GM21360 (cell line): ENCODE measurements at regions not wholly inside any gene's neighbourhood (a gene's known extent, or its start where the extent isn't known, plus 50 kb on each side); places are given as distances from the start of the nearest gene placed in this dataset.

Source experiments
- ATAC-seq: cut with Tn5 transposase; IDR thresholded peaks from one replicate; pipeline ENCODE4 v1.9.1; 2021; ENCODE audit warnings: mild to moderate bottlenecking, moderate library complexity; ENCODE audit not compliant: unreplicated experiment

- peak; percentile 69 for ATAC-seq
Measured at GRCh38 chr9:107874591-107875369, 385.2 kb upstream of the KLF4 start.

- ATAC-seq: peak; percentile 39
Measured at GRCh38 chr9:107874137-107874536, 384.6 kb upstream of the KLF4 start.

- ATAC-seq: no peak
Measured at GRCh38 chr9:107872457-107873192, 383.1 kb upstream of the KLF4 start.

- ATAC-seq: no peak
Measured at GRCh38 chr9:107870927-107871680, 381.5 kb upstream of the KLF4 start.

GRCh38 chr9:107870221-107870620 is 380.7 kb upstream of the KLF4 start:
- no peak for ATAC-seq

- no peak for ATAC-seq
Measured at GRCh38 chr9:107869111-107869510, 379.5 kb upstream of the KLF4 start.

GRCh38 chr9:107868186-107868585 is 378.6 kb upstream of the KLF4 start:
- ATAC-seq: no peak

- no peak for ATAC-seq
Measured at GRCh38 chr9:107867738-107868137, 378.2 kb upstream of the KLF4 start.

- no peak for ATAC-seq
Measured at GRCh38 chr9:107866711-107867311, 377.2 kb upstream of the KLF4 start.

GRCh38 chr9:107863396-107863795 is 373.8 kb upstream of the KLF4 start:
- ATAC-seq: no peak

GRCh38 chr9:107862881-107863280 is 373.3 kb upstream of the KLF4 start:
- no peak for ATAC-seq

GRCh38 chr9:107862323-107862722 is 372.8 kb upstream of the KLF4 start:
- ATAC-seq: no peak

- no peak for ATAC-seq
Measured at GRCh38 chr9:107861075-107861474, 371.5 kb upstream of the KLF4 start.

GRCh38 chr9:107858260-107858659 is 368.7 kb upstream of the KLF4 start:
- ATAC-seq: no peak

- no peak for ATAC-seq
Measured at GRCh38 chr9:107856633-107857032, 367.1 kb upstream of the KLF4 start.

- ATAC-seq: no peak
Measured at GRCh38 chr9:107855164-107855563, 365.6 kb upstream of the KLF4 start.

- ATAC-seq: no peak
Measured at GRCh38 chr9:107853461-107853860, 363.9 kb upstream of the KLF4 start.

GRCh38 chr9:107852891-107853290 is 363.3 kb upstream of the KLF4 start:
- no peak for ATAC-seq

- ATAC-seq: no peak
Measured at GRCh38 chr9:107850653-107851052, 361.1 kb upstream of the KLF4 start.

GRCh38 chr9:107847978-107848964 is 358.7 kb upstream of the KLF4 start:
- ATAC-seq: no peak
